H7 (cell line): ENCODE measurements at regions not wholly inside any gene's neighbourhood (a gene's known extent, or its start where the extent isn't known, plus 50 kb on each side); places are given as distances from the start of the nearest gene placed in this dataset.
"Not testable (repeated sequence)": the region's sequence is repeated elsewhere in the genome, so short reads cannot be mapped to it uniquely, and the experiment has no call there.

Experiments
- DNase-seq: peaks from one replicate; pipeline ENCODE4 v3.0.0; 2012
- H3K27me3 ChIP-seq: 2 replicates; pipeline ENCODE4 v1.6.0; 2011; ENCODE audit warnings: mild to moderate bottlenecking, low read length; ENCODE audit not compliant: control insufficient read depth, insufficient read depth
- H3K36me3 ChIP-seq: replicated peaks from 2 replicates; pipeline ENCODE4 v1.5.1; 2011; ENCODE audit warnings: low read length; ENCODE audit not compliant: control insufficient read depth, insufficient read depth
- H3K4me3 ChIP-seq: 2 replicates; pipeline ENCODE4 v1.5.1; 2011; ENCODE audit warnings: low read depth, mild to moderate bottlenecking, control low read depth, low read length, moderate library complexity; ENCODE audit not compliant: insufficient read depth

- Histone ChIP-seq H3K27me3 (no peaks in the 10 kb centered on the region), H3K36me3 (no peaks in the 10 kb centered on the region)
Observed at GRCh38 chr6:133108419-133108818, 132.7 kb upstream of the EYA4 start.

GRCh38 chr6:133114973-133115372 lies 126.2 kb upstream of the EYA4 start:
- no peak for DNase-seq
- Histone ChIP-seq H3K27me3 (no peaks in the 10 kb centered on the region), H3K36me3 (no peaks in the 10 kb centered on the region), H3K4me3 (no peak overlapping the region)

More at GRCh38 chr6:133108419-133108818, 132.7 kb upstream of the EYA4 start:
- H3K4me3 ChIP-seq = no peak overlapping the region
- DNase-seq = no peak

- Histone ChIP-seq H3K36me3 (no peaks in the 10 kb centered on the region), H3K27me3 (no peaks in the 10 kb centered on the region)
- DNase-seq = no peak
Observed at GRCh38 chr6:133115946-133116345, 125.2 kb upstream of the EYA4 start.

GRCh38 chr6:133128191-133128590 lies 113.0 kb upstream of the EYA4 start:
- H3K27me3 ChIP-seq = no peaks in the 10 kb centered on the region
- no peak for DNase-seq
- H3K36me3 ChIP-seq = no peaks in the 10 kb centered on the region
- no peak overlapping the region for H3K4me3 ChIP-seq

More at GRCh38 chr6:133115946-133116345, 125.2 kb upstream of the EYA4 start:
- no peak overlapping the region for H3K4me3 ChIP-seq

- Histone ChIP-seq H3K27me3 (no peaks in the 10 kb centered on the region), H3K4me3 (no peak overlapping the region), H3K36me3 (no peaks in the 10 kb centered on the region)
- DNase-seq = no peak
Observed at GRCh38 chr6:133129556-133129955, 111.6 kb upstream of the EYA4 start.

- H3K36me3 ChIP-seq = no peaks in the 10 kb centered on the region
- DNase-seq = no peak
- no peak overlapping the region for H3K4me3 ChIP-seq
- H3K27me3 ChIP-seq = no peaks in the 10 kb centered on the region
Observed at GRCh38 chr6:133130863-133131262, 110.3 kb upstream of the EYA4 start.

GRCh38 chr6:133131621-133132465 lies 109.3 kb upstream of the EYA4 start:
- no peaks in the 10 kb centered on the region for H3K36me3 ChIP-seq
- no peak for DNase-seq
- H3K27me3 ChIP-seq = no peaks in the 10 kb centered on the region
- no peak overlapping the region for H3K4me3 ChIP-seq

- H3K27me3 ChIP-seq = no peaks in the 10 kb centered on the region
- no peaks in the 10 kb centered on the region for H3K36me3 ChIP-seq
- H3K4me3 ChIP-seq = no peak overlapping the region
- DNase-seq = no peak
Observed at GRCh38 chr6:133132466-133132971, 108.6 kb upstream of the EYA4 start.

GRCh38 chr6:133136177-133136880 lies 104.8 kb upstream of the EYA4 start:
- no peaks in the 10 kb centered on the region for H3K27me3 ChIP-seq
- H3K36me3 ChIP-seq = no peaks in the 10 kb centered on the region
- H3K4me3 ChIP-seq = no peak overlapping the region
- no peak for DNase-seq

- H3K4me3 ChIP-seq, H3K27me3 ChIP-seq, H3K36me3 ChIP-seq, DNase-seq: not testable (repeated sequence)
Observed at GRCh38 chr6:133147470-133148184, 93.5 kb upstream of the EYA4 start.

- Histone ChIP-seq H3K4me3 (no peak overlapping the region), H3K36me3 (no peaks in the 10 kb centered on the region), H3K27me3 (no peaks in the 10 kb centered on the region)
- no peak for DNase-seq
Observed at GRCh38 chr6:133156689-133157088, 84.5 kb upstream of the EYA4 start.

GRCh38 chr6:133157995-133158394 lies 83.2 kb upstream of the EYA4 start:
- Histone ChIP-seq H3K27me3 (no peaks in the 10 kb centered on the region), H3K4me3 (no peak overlapping the region), H3K36me3 (no peaks in the 10 kb centered on the region)
- no peak for DNase-seq

GRCh38 chr6:133159255-133159795 lies 81.8 kb upstream of the EYA4 start:
- Histone ChIP-seq H3K4me3 (no peak overlapping the region), H3K27me3 (no peaks in the 10 kb centered on the region), H3K36me3 (no peaks in the 10 kb centered on the region)
- no peak for DNase-seq

- no peak for DNase-seq
- H3K36me3 ChIP-seq = no peaks in the 10 kb centered on the region
Observed at GRCh38 chr6:133160536-133160935, 80.6 kb upstream of the EYA4 start.

More at GRCh38 chr6:133160536-133160935, 80.6 kb upstream of the EYA4 start:
- no peak overlapping the region for H3K4me3 ChIP-seq
- H3K27me3 ChIP-seq = no peaks in the 10 kb centered on the region
